ENCODE measurements at regions not wholly inside any gene's neighbourhood (a gene's known extent, or its start where the extent isn't known, plus 50 kb on each side); places are given as distances from the start of the nearest gene placed in this dataset.

DNA sequence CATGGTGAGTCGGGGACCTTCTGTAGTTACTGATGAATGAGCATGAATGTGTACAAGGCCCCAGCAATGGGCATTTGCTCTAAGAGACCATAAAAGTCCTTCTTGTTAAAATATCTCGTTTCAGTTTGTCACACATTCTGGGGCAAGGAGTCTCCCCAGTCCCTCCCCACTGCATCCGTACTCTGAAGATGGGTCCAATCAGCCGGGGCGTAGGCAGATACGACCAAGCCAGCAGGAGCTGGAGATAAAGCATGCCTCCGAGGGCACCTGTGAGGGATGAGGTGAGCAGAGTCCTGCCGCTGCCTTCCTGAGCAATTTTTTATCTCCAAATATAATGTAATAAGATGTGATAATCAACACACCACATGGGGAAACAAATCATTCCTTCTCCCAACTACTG, 528.5 kb downstream of the BCL11B start:
- TF ChIP-seq GATA2 (CRISPR knock-in tag; IDR thresholded peaks at IDR 0.05) (no peak), POLR2AphosphoS5 (IDR thresholded peaks at IDR 0.05; ENCODE audit: low read depth, low read length) (no peak), JUND (IDR thresholded peaks at IDR 0.05) (no peak), RFX5 (IDR thresholded peaks at IDR 0.05; ENCODE audit: low read length) (no peak), CHD2 (IDR thresholded peaks at IDR 0.05; ENCODE audit: low read length, partially characterized antibody) (no peak), MXI1 (IDR thresholded peaks at IDR 0.05; ENCODE audit: low read depth, low read length) (no peak), YY1 (IDR thresholded peaks at IDR 0.05; ENCODE audit: low read depth) (no peak)
- TF ChIP-seq, protein P1, sequence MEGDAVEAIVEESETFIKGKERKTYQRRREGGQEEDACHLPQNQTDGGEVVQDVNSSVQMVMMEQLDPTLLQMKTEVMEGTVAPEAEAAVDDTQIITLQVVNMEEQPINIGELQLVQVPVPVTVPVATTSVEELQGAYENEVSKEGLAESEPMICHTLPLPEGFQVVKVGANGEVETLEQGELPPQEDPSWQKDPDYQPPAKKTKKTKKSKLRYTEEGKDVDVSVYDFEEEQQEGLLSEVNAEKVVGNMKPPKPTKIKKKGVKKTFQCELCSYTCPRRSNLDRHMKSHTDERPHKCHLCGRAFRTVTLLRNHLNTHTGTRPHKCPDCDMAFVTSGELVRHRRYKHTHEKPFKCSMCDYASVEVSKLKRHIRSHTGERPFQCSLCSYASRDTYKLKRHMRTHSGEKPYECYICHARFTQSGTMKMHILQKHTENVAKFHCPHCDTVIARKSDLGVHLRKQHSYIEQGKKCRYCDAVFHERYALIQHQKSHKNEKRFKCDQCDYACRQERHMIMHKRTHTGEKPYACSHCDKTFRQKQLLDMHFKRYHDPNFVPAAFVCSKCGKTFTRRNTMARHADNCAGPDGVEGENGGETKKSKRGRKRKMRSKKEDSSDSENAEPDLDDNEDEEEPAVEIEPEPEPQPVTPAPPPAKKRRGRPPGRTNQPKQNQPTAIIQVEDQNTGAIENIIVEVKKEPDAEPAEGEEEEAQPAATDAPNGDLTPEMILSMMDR (IDR thresholded peaks at IDR 0.05): no peak
- TF ChIP-seq, protein P2, sequence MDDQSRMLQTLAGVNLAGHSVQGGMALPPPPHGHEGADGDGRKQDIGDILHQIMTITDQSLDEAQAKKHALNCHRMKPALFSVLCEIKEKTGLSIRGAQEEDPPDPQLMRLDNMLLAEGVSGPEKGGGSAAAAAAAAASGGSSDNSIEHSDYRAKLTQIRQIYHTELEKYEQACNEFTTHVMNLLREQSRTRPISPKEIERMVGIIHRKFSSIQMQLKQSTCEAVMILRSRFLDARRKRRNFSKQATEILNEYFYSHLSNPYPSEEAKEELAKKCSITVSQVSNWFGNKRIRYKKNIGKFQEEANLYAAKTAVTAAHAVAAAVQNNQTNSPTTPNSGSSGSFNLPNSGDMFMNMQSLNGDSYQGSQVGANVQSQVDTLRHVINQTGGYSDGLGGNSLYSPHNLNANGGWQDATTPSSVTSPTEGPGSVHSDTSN (IDR thresholded peaks at IDR 0.05): no peak
- TF ChIP-seq, protein P3, sequence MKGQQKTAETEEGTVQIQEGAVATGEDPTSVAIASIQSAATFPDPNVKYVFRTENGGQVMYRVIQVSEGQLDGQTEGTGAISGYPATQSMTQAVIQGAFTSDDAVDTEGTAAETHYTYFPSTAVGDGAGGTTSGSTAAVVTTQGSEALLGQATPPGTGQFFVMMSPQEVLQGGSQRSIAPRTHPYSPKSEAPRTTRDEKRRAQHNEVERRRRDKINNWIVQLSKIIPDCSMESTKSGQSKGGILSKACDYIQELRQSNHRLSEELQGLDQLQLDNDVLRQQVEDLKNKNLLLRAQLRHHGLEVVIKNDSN (IDR thresholded peaks at IDR 0.05; ENCODE audit: borderline replicate concordance, low read depth): no peak

All from SK-N-SH (cell line).